Tibial nerve (tissue), 4 donors: ENCODE measurements at regions not wholly inside any gene's neighbourhood (a gene's known extent, or its start where the extent isn't known, plus 50 kb on each side); places are given as distances from the start of the nearest gene placed in this dataset.

Source experiments
- DNase-seq, 2 donors: peaks; one replicate each; pipeline ENCODE4 v3.0.0-alpha.2; 2019; ENCODE audit warnings: low spot score in 2 of 2
- H3K27ac ChIP-seq, 4 donors: fragments of 200-600 bp; sonication (generic) in 3 of 4; one replicate each; pipeline ENCODE4 v1.5.1; 2017 to 2019; ENCODE audit warnings: mild to moderate bottlenecking in 1 of 4
- H3K27me3 ChIP-seq, 2 donors: fragments of 200-600 bp; sonication (generic) in 1 of 2; one replicate each; pipeline versions ENCODE4 v1.5.1 to v1.6.0; 2017 to 2019
- H3K36me3 ChIP-seq, 3 donors: fragments of 200-600 bp; sonication (generic); one replicate each; pipeline ENCODE4 v1.5.1; 2018 to 2019
- H3K4me1 ChIP-seq, 4 donors: fragments of 200-600 bp; sonication (generic) in 3 of 4; one replicate each; pipeline ENCODE4 v1.5.1; 2017 to 2019
- H3K4me3 ChIP-seq, 4 donors: fragments of 200-600 bp; sonication (generic) in 3 of 4; one replicate each; pipeline ENCODE4 v1.5.1; 2017 to 2019; ENCODE audit warnings: mild to moderate bottlenecking in 1 of 4, moderate library complexity in 1 of 4
- H3K9me3 ChIP-seq, 4 donors: fragments of 200-600 bp; sonication (generic) in 3 of 4; one replicate each; pipeline ENCODE4 v1.5.1; 2017 to 2019
- EP300 ChIP-seq, 2 donors: sonication (generic); formaldehyde crosslinking; IDR thresholded peaks; one replicate each; pipeline ENCODE4 v1.6.1; 2017; ENCODE audit warnings: antibody characterized with exemption in 2 of 2, mild to moderate bottlenecking in 1 of 2
- POLR2A ChIP-seq, 2 donors: fragments of 450-650 bp; IDR thresholded peaks; one replicate each; pipeline ENCODE4 v1.6.1; 2017; ENCODE audit warnings: antibody characterized with exemption in 2 of 2, mild to moderate bottlenecking in 2 of 2, moderate library complexity in 2 of 2
- WGBS, 2 donors: methylation state at CpG; one replicate each; pipeline ENCODE4 v1.1.5; 2018; 5-methylcytosine and 5-hydroxymethylcytosine counted together
- TF ChIP-seq, protein P1 (sequence below), 5 experiments: fragments of 200-600 bp in 3 of 5; fragments of 450-650 bp in 2 of 5; sonication (generic) in 3 of 5; IDR thresholded peaks; one replicate each; pipeline ENCODE4 v1.5.1; 2016 to 2019; ENCODE audit warnings: antibody characterized with exemption in 5 of 5, mild to moderate bottlenecking in 3 of 5, moderate library complexity in 2 of 5

- DNase-seq, result no peak
- Histone ChIP-seq H3K4me3 (no peak overlapping the region), H3K4me1 (no peaks in the 10 kb centered on the region), H3K9me3 (no peaks in the 10 kb centered on the region), H3K27ac (no peak overlapping the region), H3K27me3 (no peaks in the 10 kb centered on the region), H3K36me3 (no peaks in the 10 kb centered on the region)
- 84 to 86% methylated on average over 19 to 21 of the region's 21 CpGs for WGBS, 2 donors
- TF ChIP-seq POLR2A (IDR thresholded peaks at IDR 0.05) (no peak), EP300 (IDR thresholded peaks at IDR 0.05) (no peak)
- TF ChIP-seq, protein P1, sequence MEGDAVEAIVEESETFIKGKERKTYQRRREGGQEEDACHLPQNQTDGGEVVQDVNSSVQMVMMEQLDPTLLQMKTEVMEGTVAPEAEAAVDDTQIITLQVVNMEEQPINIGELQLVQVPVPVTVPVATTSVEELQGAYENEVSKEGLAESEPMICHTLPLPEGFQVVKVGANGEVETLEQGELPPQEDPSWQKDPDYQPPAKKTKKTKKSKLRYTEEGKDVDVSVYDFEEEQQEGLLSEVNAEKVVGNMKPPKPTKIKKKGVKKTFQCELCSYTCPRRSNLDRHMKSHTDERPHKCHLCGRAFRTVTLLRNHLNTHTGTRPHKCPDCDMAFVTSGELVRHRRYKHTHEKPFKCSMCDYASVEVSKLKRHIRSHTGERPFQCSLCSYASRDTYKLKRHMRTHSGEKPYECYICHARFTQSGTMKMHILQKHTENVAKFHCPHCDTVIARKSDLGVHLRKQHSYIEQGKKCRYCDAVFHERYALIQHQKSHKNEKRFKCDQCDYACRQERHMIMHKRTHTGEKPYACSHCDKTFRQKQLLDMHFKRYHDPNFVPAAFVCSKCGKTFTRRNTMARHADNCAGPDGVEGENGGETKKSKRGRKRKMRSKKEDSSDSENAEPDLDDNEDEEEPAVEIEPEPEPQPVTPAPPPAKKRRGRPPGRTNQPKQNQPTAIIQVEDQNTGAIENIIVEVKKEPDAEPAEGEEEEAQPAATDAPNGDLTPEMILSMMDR (IDR thresholded peaks at IDR 0.05), result no peak
Observed at GRCh38 chr1:189149547-189150375, 1327.9 kb downstream of the BRINP3 start.

DNA sequence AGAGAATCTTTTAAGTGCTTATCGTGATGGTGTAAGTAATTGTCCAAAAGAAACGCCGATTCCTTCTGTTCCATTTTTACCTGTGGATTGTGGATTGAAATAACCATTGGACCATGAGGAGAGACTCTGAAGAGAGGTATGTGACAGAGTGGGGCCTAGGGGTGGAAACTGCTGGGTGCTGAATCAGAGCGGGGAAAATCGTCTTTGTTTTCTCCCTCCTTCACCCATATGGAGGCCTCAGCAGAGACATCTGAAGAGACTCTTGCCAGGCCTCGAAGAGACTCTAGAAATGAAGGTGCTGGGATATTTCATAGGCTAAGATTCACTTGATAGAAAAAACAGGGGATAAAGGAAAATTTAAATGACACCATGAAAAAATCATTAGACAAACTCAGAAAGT, 1327.0 kb downstream of the BRINP3 start:
- 92 to 94% methylated on average over 6 of the region's 6 CpGs for WGBS, 2 donors
- no peak for DNase-seq
- H3K4me1 ChIP-seq, result no peaks in the 10 kb centered on the region
- TF ChIP-seq EP300 (IDR thresholded peaks at IDR 0.05) (no peak), POLR2A (IDR thresholded peaks at IDR 0.05) (no peak)
- TF ChIP-seq, protein P1 (IDR thresholded peaks at IDR 0.05), result no peak
- H3K27me3 ChIP-seq, result no peaks in the 10 kb centered on the region
- no peak overlapping the region for H3K4me3 ChIP-seq
- H3K9me3 ChIP-seq, result no peaks in the 10 kb centered on the region
- no peaks in the 10 kb centered on the region for H3K36me3 ChIP-seq
- no peak overlapping the region for H3K27ac ChIP-seq

- Histone ChIP-seq H3K9me3 (no peaks in the 10 kb centered on the region), H3K27ac (no peak overlapping the region), H3K4me3 (no peak overlapping the region), H3K4me1 (no peaks in the 10 kb centered on the region), H3K36me3 (no peaks in the 10 kb centered on the region), H3K27me3 (no peaks in the 10 kb centered on the region)
- TF ChIP-seq, protein P1 (IDR thresholded peaks at IDR 0.05), result no peak
- TF ChIP-seq EP300 (IDR thresholded peaks at IDR 0.05) (no peak), POLR2A (IDR thresholded peaks at IDR 0.05) (no peak)
- 74% methylated on average over 2 of the region's 2 CpGs for WGBS, 2 donors
- no peak for DNase-seq
Observed at GRCh38 chr1:189151361-189151760, 1326.3 kb downstream of the BRINP3 start.

- H3K27ac ChIP-seq, result no peak overlapping the region
- H3K9me3 ChIP-seq, result no peaks in the 10 kb centered on the region
- no peaks in the 10 kb centered on the region for H3K4me1 ChIP-seq
- no peak for DNase-seq
- TF ChIP-seq EP300 (IDR thresholded peaks at IDR 0.05) (no peak), POLR2A (IDR thresholded peaks at IDR 0.05) (no peak)
- TF ChIP-seq, protein P1 (IDR thresholded peaks at IDR 0.05), result no peak
- H3K36me3 ChIP-seq, result no peaks in the 10 kb centered on the region
- no peaks in the 10 kb centered on the region for H3K27me3 ChIP-seq
- H3K4me3 ChIP-seq, result no peak overlapping the region
- WGBS, 2 donors, result 86 to 91% methylated on average over 1 of the region's 1 CpG
Observed at GRCh38 chr1:189152685-189153084, 1325.0 kb downstream of the BRINP3 start.

DNA sequence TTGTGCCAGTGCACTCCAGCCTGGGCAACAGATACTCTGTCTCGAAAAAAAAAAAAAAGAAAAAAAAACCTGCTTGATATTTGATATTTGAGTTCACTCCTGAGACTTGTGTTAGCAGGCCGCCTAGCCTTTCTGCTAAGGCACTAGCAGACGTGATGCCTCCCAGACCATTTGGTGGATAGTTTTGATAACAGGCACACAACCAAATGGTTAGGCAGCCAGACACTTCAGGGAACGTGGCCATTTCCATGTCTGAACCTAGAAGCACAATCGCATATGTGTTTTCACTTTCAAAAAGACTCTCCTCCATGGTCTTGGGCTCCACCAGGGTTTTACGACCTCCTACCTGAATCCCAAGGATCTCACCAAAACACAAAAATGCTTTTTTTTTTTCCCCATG, 1319.5 kb downstream of the BRINP3 start:
- 72 to 81% methylated on average over 6 of the region's 6 CpGs for WGBS, 2 donors
- Histone ChIP-seq H3K27ac (no peak overlapping the region), H3K9me3 (no peaks in the 10 kb centered on the region), H3K4me1 (no peaks in the 10 kb centered on the region), H3K27me3 (no peaks in the 10 kb centered on the region), H3K4me3 (no peak overlapping the region), H3K36me3 (no peaks in the 10 kb centered on the region)
- no peak for DNase-seq
- TF ChIP-seq EP300 (IDR thresholded peaks at IDR 0.05) (no peak), POLR2A (IDR thresholded peaks at IDR 0.05) (no peak)
- TF ChIP-seq, protein P1 (IDR thresholded peaks at IDR 0.05), result no peak
